Prostate gland (tissue), 2 donors: ENCODE measurements at regions not wholly inside any gene's neighbourhood (a gene's known extent, or its start where the extent isn't known, plus 50 kb on each side); places are given as distances from the start of the nearest gene placed in this dataset.

Experiments used
- DNase-seq: peaks from one replicate; pipeline ENCODE4 v3.0.0-alpha.2; 2019; ENCODE audit warnings: low spot score
- H3K27ac ChIP-seq, 2 donors: fragments of 200-600 bp; sonication (generic); 2 replicates each; pipeline ENCODE4 v1.5.1; 2017 to 2019
- H3K27me3 ChIP-seq: fragments of 200-600 bp; sonication (generic); replicated peaks from 2 replicates; pipeline ENCODE4 v1.5.1; 2019; ENCODE audit not compliant: insufficient read depth
- H3K36me3 ChIP-seq, 2 donors: fragments of 200-600 bp; sonication (generic); 1 replicate in 1 of 2; 2 replicates in 1 of 2; pipeline versions ENCODE4 v1.5.1 to v1.8.1; 2017 to 2019
- H3K4me1 ChIP-seq: fragments of 200-600 bp; sonication (generic); replicated peaks from 2 replicates; pipeline ENCODE4 v1.5.1; 2019
- H3K4me3 ChIP-seq, 2 donors: fragments of 200-600 bp; sonication (generic); 2 replicates each; pipeline ENCODE4 v1.5.1; 2017 to 2019
- H3K9me3 ChIP-seq: fragments of 200-600 bp; sonication (generic); 2 replicates; pipeline ENCODE4 v1.5.1; 2017
- POLR2A ChIP-seq: fragments of 450-650 bp; IDR thresholded peaks from one replicate; pipeline ENCODE4 v1.6.1; 2016; ENCODE audit warnings: antibody characterized with exemption, mild to moderate bottlenecking
- POLR2AphosphoS5 ChIP-seq: sonication (generic); formaldehyde crosslinking; IDR thresholded peaks from one replicate; pipeline ENCODE4 v1.6.1; 2017; ENCODE audit warnings: antibody characterized with exemption
- WGBS: methylation state at CpG from one replicate; pipeline ENCODE4 v1.1.5; 2018; 5-methylcytosine and 5-hydroxymethylcytosine counted together
- intact Hi-C: fragments of 100-400 bp; cut with DNase I; formaldehyde crosslinking; loops from one replicate; pipeline ENCODE4 v1.14.2; 2022
- TF ChIP-seq, protein P1 (sequence below), 4 experiments: fragments of 200-600 bp in 2 of 4; fragments of 450-650 bp in 2 of 4; sonication (generic) in 2 of 4; IDR thresholded peaks; 1 replicate in 3 of 4; 2 replicates in 1 of 4; pipeline ENCODE4 v1.5.1; 2016 to 2019; ENCODE audit warnings: antibody characterized with exemption in 4 of 4, mild to moderate bottlenecking in 2 of 4, moderate library complexity in 2 of 4

DNA sequence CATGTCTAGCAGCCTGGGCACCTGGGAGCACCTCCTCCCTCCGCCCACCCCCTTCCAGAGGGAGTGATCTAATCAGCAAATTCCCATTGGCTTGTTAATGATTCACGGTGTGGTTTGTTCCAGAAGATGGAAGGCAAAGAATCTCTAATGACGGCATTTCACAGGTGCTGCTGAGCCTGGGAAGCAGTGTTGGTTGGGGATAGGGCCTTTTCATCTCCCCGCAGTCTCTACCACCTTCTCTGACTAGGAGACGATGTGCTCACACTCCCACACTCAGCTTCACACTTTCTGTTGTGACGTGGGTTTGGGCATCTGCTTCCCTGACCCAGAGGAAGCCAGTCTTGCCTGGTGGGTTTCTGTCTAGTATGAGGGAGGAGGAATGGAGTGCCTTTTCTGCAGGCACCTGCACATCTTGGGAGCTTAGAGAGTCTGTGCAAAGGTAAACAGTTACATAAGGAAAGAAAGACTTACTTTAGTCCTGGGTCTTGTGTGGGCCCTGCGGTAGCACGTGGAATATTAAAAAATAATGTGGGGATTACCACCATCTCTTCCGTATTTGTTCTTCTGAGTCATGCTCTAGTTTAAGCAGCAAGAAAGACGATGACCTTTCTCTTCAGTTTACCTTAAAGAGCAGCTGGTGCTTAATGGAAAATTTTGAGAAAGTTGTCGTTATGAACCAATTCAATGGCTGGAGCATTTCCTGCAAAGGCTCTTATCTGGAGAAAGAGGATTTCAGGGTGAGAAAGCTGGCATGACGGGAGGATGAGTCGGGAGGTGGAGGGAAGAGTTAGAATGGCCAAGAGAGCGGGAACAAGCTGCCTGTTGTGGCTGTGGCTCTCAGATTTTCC, 70.6 kb upstream of the ARHGAP5 start:
- Histone ChIP-seq H3K4me3 (no peak overlapping the region), H3K4me1 (no peaks in the 10 kb centered on the region), H3K9me3 (no peaks in the 10 kb centered on the region), H3K27ac (no peak overlapping the region), H3K36me3 (no peaks in the 10 kb centered on the region), H3K27me3 (no peaks in the 10 kb centered on the region)
- TF ChIP-seq, protein P1, sequence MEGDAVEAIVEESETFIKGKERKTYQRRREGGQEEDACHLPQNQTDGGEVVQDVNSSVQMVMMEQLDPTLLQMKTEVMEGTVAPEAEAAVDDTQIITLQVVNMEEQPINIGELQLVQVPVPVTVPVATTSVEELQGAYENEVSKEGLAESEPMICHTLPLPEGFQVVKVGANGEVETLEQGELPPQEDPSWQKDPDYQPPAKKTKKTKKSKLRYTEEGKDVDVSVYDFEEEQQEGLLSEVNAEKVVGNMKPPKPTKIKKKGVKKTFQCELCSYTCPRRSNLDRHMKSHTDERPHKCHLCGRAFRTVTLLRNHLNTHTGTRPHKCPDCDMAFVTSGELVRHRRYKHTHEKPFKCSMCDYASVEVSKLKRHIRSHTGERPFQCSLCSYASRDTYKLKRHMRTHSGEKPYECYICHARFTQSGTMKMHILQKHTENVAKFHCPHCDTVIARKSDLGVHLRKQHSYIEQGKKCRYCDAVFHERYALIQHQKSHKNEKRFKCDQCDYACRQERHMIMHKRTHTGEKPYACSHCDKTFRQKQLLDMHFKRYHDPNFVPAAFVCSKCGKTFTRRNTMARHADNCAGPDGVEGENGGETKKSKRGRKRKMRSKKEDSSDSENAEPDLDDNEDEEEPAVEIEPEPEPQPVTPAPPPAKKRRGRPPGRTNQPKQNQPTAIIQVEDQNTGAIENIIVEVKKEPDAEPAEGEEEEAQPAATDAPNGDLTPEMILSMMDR (IDR thresholded peaks at IDR 0.05), result no peak
- peak; percentile 12 for TF ChIP-seq POLR2AphosphoS5
- intact Hi-C loops, result no loop called here
- 57% methylated on average over 14 of the region's 14 CpGs for WGBS
- no peak for DNase-seq

DNA sequence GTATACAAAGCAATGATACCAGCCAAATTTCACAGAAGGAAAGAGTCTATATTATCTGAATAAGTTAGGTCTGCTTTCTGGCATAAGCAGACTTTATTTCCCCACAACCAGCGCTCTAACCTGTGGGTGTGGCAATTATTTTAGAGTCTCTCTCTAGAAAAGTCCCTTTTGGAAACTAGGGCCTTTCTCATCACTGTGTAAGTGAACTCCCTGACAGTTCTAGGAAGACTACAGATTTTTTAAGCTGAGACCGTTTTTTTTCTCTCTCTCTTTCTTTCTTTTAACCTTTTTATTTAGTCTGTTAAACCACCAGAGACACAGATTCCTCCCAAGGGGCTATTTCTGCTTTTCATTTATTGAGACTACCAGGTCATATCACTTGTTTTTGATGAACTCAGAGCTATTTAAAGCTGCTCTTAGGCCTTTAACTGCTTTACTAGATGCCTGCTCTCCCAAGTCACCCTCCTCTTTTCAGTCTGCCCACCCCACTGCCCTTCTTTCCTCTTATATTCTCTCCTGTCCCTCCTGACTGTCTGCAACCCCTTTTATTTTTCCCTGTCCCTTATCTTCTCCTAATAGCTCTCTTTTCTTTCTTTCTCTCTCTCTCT, 69.2 kb upstream of the ARHGAP5 start:
- TF ChIP-seq, protein P1 (IDR thresholded peaks at IDR 0.05), result no peak
- TF ChIP-seq POLR2AphosphoS5, result no peak
- TF ChIP-seq POLR2A, result no peak
- Histone ChIP-seq H3K4me1 (no peaks in the 10 kb centered on the region), H3K9me3 (no peaks in the 10 kb centered on the region), H3K4me3 (no peak overlapping the region), H3K36me3 (no peaks in the 10 kb centered on the region), H3K27me3 (no peaks in the 10 kb centered on the region), H3K27ac (no peak overlapping the region)
- WGBS, result 67% methylated on average over 2 of the region's 2 CpGs
- no peak for DNase-seq
- intact Hi-C loops, result no loop called here

DNA sequence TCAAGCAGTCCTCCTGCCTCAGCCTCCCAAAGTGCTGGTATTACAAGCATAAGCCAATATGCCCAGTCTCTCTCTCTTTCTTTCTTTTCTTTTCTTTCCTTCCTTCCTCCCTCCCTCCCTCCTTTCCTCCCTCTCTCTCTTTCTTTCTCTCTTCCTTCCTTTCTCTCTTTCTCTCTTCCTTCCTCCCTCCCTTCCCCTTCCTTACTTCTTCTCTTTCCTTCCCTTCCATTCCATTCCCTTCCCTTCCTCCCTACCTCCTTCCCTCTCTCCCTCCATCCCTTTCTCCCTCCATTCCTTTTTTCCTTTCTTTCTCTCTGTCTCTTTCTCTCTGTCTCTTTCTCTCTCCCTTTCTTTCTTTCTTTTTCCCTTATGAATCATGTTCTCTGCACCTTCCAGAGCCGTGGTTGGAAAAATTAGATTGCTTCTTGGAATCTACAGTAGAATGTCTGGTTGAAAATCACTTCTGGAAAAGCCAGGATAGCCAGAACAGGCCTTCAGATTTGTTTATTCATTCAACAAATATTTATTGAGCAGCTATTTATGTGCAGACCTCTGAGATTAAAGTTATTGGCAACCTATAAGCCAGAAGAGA, 68.4 kb upstream of the ARHGAP5 start:
- 95% methylated on average over 1 of the region's 1 CpG for WGBS
- TF ChIP-seq POLR2AphosphoS5, result no peak
- no peak for TF ChIP-seq POLR2A
- TF ChIP-seq, protein P1 (IDR thresholded peaks at IDR 0.05), result no peak
- Histone ChIP-seq H3K9me3 (no peaks in the 10 kb centered on the region), H3K27me3 (no peaks in the 10 kb centered on the region), H3K4me1 (no peaks in the 10 kb centered on the region), H3K36me3 (no peaks in the 10 kb centered on the region), H3K27ac (no peak overlapping the region), H3K4me3 (no peak overlapping the region)
- intact Hi-C loops, result no loop called here
- DNase-seq, result no peak

DNA sequence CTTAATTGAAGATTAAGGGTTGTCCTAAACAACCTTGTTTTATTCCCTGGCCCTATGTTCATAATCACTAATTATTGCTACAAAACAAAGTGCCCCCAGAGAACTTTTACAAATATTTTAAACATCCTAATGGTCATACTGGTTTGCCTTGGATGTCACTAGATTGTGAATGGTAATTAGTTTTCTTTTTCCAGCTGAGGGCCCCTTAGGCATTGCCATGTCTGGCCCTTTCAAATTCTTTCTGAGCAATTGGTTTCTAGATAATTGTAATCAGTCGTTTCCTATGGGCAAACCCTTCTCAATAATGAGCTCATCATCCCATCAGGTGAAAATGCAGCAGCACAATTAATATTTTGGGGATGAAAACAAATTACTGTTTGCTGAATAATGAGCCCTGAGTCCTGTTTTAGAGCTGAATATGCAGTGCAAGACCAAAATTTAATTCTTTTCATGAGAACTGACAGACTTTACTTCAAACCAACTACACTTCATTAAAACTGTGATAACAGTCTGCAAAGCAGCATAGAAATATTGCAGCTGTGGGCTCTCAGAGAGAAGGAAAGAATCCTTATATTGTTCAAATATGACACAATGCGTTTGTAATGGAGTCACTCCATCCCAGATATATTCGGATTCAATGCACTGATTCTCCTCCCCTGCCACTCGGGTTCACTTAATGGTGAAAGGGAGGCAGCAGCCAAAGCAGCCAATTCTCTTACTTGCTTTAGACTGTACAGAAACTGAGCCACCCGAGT, 67.7 kb upstream of the ARHGAP5 start:
- H3K9me3 ChIP-seq, result no peaks in the 10 kb centered on the region
- no peaks in the 10 kb centered on the region for H3K27me3 ChIP-seq
- H3K36me3 ChIP-seq, result no peaks in the 10 kb centered on the region
- DNase-seq, result no peak
- H3K4me1 ChIP-seq, result no peaks in the 10 kb centered on the region
- TF ChIP-seq, protein P1 (IDR thresholded peaks at IDR 0.05), result no peak
- TF ChIP-seq POLR2AphosphoS5 (no peak), POLR2A (no peak)
- 81% methylated on average over 5 of the region's 5 CpGs for WGBS
- no peak overlapping the region for H3K4me3 ChIP-seq
- intact Hi-C loops, result no loop called here
- no peak overlapping the region for H3K27ac ChIP-seq
